Heart left ventricle (tissue), 16 donors: ENCODE measurements at regions not wholly inside any gene's neighbourhood (a gene's known extent, or its start where the extent isn't known, plus 50 kb on each side); places are given as distances from the start of the nearest gene placed in this dataset.

Experiments
- ATAC-seq, 4 donors: fragments of 200-7000 bp; cut with Tn5 transposase; one replicate each; pipeline ENCODE4 v1.9.1; 2020 to 2022; ENCODE audit warnings: moderate library complexity in 4 of 4, mild to moderate bottlenecking in 3 of 4, moderate number of reproducible peaks in 1 of 4
- DNase-seq, 5 donors: peaks; one replicate each; pipeline ENCODE4 v3.0.0-alpha.2; 2020
- H3K27ac ChIP-seq, 12 donors: fragments of 200-600 bp; sonication (generic) in 4 of 12; one replicate each; pipeline versions ENCODE4 v1.5.0 to v1.8.0; 2016 to 2022; ENCODE audit warnings: mild to moderate bottlenecking in 2 of 12
- H3K27me3 ChIP-seq, 9 donors: fragments of 200-600 bp; sonication (generic) in 2 of 9; one replicate each; pipeline versions ENCODE4 v1.5.1 to v1.8.0; 2016 to 2022; ENCODE audit warnings: mild to moderate bottlenecking in 3 of 9
- H3K36me3 ChIP-seq, 9 donors: fragments of 200-600 bp; sonication (generic) in 2 of 9; one replicate each; pipeline versions ENCODE4 v1.5.0 to v1.8.0; 2018 to 2022; ENCODE audit warnings: mild to moderate bottlenecking in 2 of 9
- H3K4me1 ChIP-seq, 12 donors: fragments of 200-600 bp; sonication (generic) in 4 of 12; one replicate each; pipeline versions ENCODE4 v1.5.0 to v1.8.0; 2016 to 2022; ENCODE audit warnings: mild to moderate bottlenecking in 3 of 12
- H3K4me3 ChIP-seq, 12 donors: fragments of 200-600 bp; sonication (generic) in 4 of 12; one replicate each; pipeline versions ENCODE4 v1.5.0 to v1.8.0; 2017 to 2022; ENCODE audit warnings: mild to moderate bottlenecking in 9 of 12, moderate library complexity in 4 of 12
- H3K9me3 ChIP-seq, 12 donors: fragments of 200-600 bp; sonication (generic) in 4 of 12; one replicate each; pipeline versions ENCODE4 v1.5.0 to v1.8.0; 2016 to 2022; ENCODE audit warnings: mild to moderate bottlenecking in 1 of 12
- CTCF ChIP-seq, 12 donors: fragments of 200-600 bp; sonication (generic) in 4 of 12; IDR thresholded peaks; one replicate each; pipeline versions ENCODE4 v1.5.0 to v1.8.0; 2018 to 2022; ENCODE audit warnings: antibody characterized with exemption in 12 of 12, mild to moderate bottlenecking in 5 of 12
- POLR2A ChIP-seq, 2 donors: fragments of 450-650 bp; IDR thresholded peaks; one replicate each; pipeline ENCODE4 v1.6.1; 2017; ENCODE audit warnings: antibody characterized with exemption in 2 of 2, mild to moderate bottlenecking in 2 of 2, moderate library complexity in 2 of 2
- WGBS, 4 donors: extraction: QIAGEN DNeasy Blood & Tissue Kit in 2 of 4; methylation state at CpG; one replicate each; pipeline versions ENCODE4 v1.1.5 to v1.1.7; 2013 to 2018; 5-methylcytosine and 5-hydroxymethylcytosine counted together
- intact Hi-C, 10 donors: fragments of 100-400 bp; cut with DNase I; formaldehyde crosslinking; loops; one replicate each; pipeline versions ENCODE4 v1.11.1 to v1.14.2; 2022
- donor health status: ischemic (EF 13 %, LVEDD 7.1; RV severe dilation, severe dysfunction).
- donor health status: healthy with polysubstance abuse.
- donor health status: DM: no; HTN: yes; CAD: no.
- donor health status: DM: no; HTN: no; CAD: no.
- donor health status: ischemic (EF 25% LVEDD 6.9; RV normal size, moderate dysfunction).
- donor health status: ischemic (EF 25% LVEDD 5.7; RV mildly dilated, moderate dysfunction).
- donor health status: healthy.
- donor health status: DM: yes; HTN: yes; CAD: no.
- donor health status: ischemic (EF 35%, LVEDD 5.7; RV mildly dilated, moderate dysfunction).
- donor health status: nonischemic (EF 11% LVEDD 7.7; RV severe dilation, severe dysfunction).
- donor health status: DM: yes; HTN: yes; CAD: no.
- donor health status: PGD.
- donor health status: ischemic (EF 29% LVEDD 5.4; RV normal size, mild dysfunction).
- donor health status: nonischemic (EF 23%, LVEDD 6.1; RV moderate dilation, normal function).

- no peaks in the 10 kb centered on the region for H3K36me3 ChIP-seq
- WGBS, 4 donors, result 92 to 98% (median 92%) methylated on average over 3 of the region's 3 CpGs
- peak overlapping the region in 1 of 12 donors; percentile 34 for H3K27ac ChIP-seq
- H3K4me1 ChIP-seq, result peaks cover 0 to 5% (median 0%) of the 10 kb centered on the region in 12 donors
- TF ChIP-seq CTCF (IDR thresholded peaks at IDR 0.05) (no peak), POLR2A (IDR thresholded peaks at IDR 0.05) (no peak)
- H3K4me3 ChIP-seq, result no peak overlapping the region
- peaks cover 0 to 5% (median 0%) of the 10 kb centered on the region in 12 donors for H3K9me3 ChIP-seq
- no peaks in the 10 kb centered on the region for H3K27me3 ChIP-seq
- ATAC-seq, result no peak
- no peak for DNase-seq
- intact Hi-C loops, result no loop called here
Observed at GRCh38 chr12:18899162-18899561, 161.2 kb downstream of the CAPZA3 start.

- Histone ChIP-seq H3K27ac (peak overlapping the region in 2 of 12 donors; percentile 37 to 61), H3K36me3 (no peaks in the 10 kb centered on the region), H3K4me3 (no peak overlapping the region), H3K4me1 (peaks cover 0 to 5% (median 0%) of the 10 kb centered on the region in 12 donors), H3K9me3 (peaks cover 0 to 5% (median 0%) of the 10 kb centered on the region in 12 donors), H3K27me3 (no peaks in the 10 kb centered on the region)
- ATAC-seq (peak in 2 of 4 donors; percentile 59 to 76), DNase-seq (peak in 1 of 5 donors; percentile 17)
- WGBS, 4 donors, result 70 to 81% (median 76%) methylated on average over 8 of the region's 8 CpGs
- TF ChIP-seq POLR2A (IDR thresholded peaks at IDR 0.05) (no peak), CTCF (IDR thresholded peaks at IDR 0.05) (no peak)
- intact Hi-C loops, result no loop called here
Observed at GRCh38 chr12:18899678-18900317, 161.9 kb downstream of the CAPZA3 start.

GRCh38 chr12:18905134-18905533 lies 167.2 kb downstream of the CAPZA3 start:
- ATAC-seq (no peak), DNase-seq (no peak)
- H3K27me3 ChIP-seq, result no peaks in the 10 kb centered on the region
- peaks cover 0 to 13% (median 0%) of the 10 kb centered on the region in 12 donors for H3K4me1 ChIP-seq
- H3K9me3 ChIP-seq, result peaks cover 0 to 5% (median 0%) of the 10 kb centered on the region in 12 donors
- intact Hi-C loops, result no loop called here
- H3K36me3 ChIP-seq, result no peaks in the 10 kb centered on the region
- WGBS, 4 donors, result 65 to 68% (median 66%) methylated on average over 2 of the region's 2 CpGs
- TF ChIP-seq CTCF (IDR thresholded peaks at IDR 0.05) (no peak), POLR2A (IDR thresholded peaks at IDR 0.05) (no peak)
- H3K4me3 ChIP-seq, result no peak overlapping the region
- no peak overlapping the region for H3K27ac ChIP-seq

GRCh38 chr12:18906395-18906794 lies 168.5 kb downstream of the CAPZA3 start:
- TF ChIP-seq CTCF (IDR thresholded peaks at IDR 0.05), result no peak
- no peak for TF ChIP-seq POLR2A (IDR thresholded peaks at IDR 0.05)
- peak in 3 of 4 donors; percentile 28 to 46 (median 43) for ATAC-seq
- no peaks in the 10 kb centered on the region for H3K27me3 ChIP-seq
- no peak overlapping the region for H3K4me3 ChIP-seq
- no peaks in the 10 kb centered on the region for H3K36me3 ChIP-seq
- peak overlapping the region in 6 of 12 donors; percentile 30 to 78 (median 60) for H3K27ac ChIP-seq
- 89 to 100% (median 94%) methylated on average over 1 of the region's 1 CpG for WGBS, 4 donors
- H3K9me3 ChIP-seq, result peaks cover 0 to 5% (median 0%) of the 10 kb centered on the region in 12 donors
- H3K4me1 ChIP-seq, result peaks cover 0 to 13% (median 0%) of the 10 kb centered on the region in 12 donors
- DNase-seq, result no peak
- intact Hi-C loops, result no loop called here
